Kasumi-1 (cell line): ENCODE measurements at regions not wholly inside any gene's neighbourhood (a gene's known extent, or its start where the extent isn't known, plus 50 kb on each side); places are given as distances from the start of the nearest gene placed in this dataset.

ENCODE experiments used
- DNase-seq, 2 experiments: peaks; one replicate each; lab custom pipeline; 2025; lab: John Stamatoyannopoulos, UW

DNA sequence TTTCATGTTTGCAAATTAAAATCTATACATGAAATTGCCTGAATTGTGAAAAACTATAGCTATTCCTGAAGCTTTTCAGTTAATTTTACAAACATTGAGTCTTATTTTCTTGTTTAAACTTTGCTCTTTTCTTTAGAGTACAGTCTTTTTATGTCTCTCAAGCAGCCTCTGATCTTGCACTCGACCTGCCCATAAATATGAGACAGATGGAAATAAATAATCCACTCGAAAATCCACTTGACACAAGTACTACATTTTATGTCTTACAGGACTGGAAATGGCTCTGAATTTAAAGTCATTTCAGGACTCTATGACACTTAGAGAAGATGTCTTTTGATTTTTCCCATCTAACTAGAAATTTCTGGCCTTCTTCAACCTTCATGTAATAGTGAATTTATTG, 283.8 kb downstream of the USP25 start:
- no peak for DNase-seq

DNA sequence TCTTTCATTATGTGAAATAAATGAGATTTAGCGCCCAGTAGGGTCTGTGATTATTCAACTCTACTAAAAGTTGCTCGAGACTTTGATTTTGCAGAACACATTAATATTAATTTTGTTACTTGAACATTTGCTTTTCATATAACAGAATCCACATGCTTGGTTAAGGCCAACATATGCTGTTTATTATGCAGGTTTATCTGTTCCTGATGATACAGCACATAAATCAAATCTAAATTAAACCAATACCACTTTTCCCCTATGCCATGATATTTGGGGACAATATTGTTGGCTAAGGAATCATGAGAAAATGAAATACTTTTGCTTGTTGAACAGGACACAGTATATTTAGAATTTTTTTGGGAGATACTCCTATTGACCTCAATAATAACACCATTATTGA, 291.1 kb downstream of the USP25 start:
- DNase-seq = no peak

DNA sequence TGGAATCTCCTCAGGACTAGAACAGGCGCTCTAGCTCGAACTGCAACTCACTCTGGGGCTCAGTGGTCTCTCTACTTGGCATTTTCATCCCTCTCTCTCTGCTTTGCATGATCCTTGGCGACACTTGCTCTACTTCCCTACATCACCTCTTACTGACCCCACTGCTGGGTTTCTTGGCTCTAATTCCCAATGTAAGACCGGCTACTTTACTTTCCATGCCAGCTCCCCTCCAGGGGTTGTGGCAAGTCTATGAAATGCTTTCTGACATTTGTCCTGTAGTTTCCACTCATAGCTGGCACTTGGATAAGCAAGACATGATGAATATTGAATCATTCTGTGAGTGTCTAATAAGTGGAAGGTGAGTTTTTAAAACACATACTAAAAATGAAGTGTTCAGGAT, 292.3 kb downstream of the USP25 start:
- no peak for DNase-seq

DNA sequence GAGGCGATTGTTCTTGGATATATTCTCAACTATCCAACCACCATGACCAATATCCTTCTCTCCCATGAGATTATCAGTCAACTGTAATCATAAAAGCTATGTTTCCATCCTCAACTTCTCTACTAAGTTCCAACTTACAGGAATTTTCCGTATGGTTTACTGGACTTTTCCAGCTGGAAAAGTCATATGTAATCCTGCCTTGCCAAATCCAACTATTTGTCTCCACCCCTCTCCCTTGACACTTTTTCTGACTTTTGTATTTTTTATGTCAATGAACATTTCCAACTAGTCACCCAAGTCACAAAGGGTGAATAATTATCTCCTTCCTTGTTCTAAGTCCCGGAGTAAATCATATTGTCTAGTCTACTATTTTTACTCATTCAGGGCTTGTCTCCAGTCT, 293.1 kb downstream of the USP25 start:
- DNase-seq = no peak

DNA sequence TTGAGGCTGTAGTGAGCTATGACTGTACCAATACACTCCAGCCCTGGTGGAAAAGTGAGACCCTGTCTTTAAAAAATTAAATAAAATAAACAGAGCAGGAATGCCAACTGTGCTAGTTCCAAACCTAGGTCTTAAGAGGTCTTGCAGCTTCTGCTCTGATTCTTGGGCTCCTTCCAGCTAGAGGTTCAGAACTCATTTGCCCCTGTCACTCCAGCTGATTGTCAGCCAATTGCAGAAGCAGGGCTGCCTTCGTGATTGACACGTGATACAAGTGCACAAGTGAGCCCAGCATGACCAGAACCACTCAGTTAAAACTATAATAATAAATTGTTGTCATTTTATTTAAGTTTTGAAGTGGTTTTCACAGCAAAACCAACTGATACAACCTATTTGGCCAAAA, 298.4 kb downstream of the USP25 start:
- no peak for DNase-seq

DNA sequence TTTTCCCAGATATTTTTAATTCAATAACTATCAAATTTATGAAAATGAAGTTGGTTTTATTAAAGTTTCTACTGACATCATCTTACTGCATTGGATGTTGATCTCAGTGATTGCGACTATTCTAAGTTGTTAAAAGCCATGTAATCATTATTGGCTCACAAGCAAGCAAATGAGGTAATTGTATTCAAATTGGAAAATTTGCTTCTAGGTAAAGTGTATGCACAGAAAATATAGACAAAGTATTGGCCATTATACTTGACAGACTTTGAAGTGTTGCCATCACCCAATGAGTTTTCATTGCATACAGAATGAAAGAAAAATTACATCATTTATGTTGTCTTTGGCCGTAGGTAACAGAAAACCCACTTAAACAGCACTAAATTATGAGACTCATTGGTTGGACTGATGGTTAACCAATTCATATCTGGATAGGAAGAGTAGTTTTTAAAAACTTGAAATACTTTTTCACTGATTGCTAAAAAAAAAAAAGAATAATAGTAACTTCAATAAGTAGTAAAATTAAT, 299.2 kb downstream of the USP25 start:
- no peak for DNase-seq

DNA sequence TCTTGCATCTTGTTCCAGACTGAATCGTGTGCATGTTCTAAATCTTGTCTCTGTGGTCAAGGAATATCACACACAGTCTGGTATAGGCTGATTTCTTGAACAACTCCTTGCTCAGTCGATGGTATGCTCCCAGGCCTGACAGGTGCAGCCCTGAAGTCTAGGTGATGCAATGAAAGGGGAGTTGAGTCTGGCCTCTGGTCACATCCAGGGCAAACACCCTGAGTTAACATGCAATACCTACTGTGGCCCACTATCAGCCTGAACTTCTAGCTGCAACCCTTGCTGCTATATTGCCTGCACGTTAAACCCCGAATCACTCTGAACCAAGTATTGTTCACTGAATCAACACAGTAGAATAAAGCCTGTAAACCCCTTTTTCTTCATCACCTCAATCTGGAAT, 303.4 kb downstream of the USP25 start:
- DNase-seq = no peak

DNA sequence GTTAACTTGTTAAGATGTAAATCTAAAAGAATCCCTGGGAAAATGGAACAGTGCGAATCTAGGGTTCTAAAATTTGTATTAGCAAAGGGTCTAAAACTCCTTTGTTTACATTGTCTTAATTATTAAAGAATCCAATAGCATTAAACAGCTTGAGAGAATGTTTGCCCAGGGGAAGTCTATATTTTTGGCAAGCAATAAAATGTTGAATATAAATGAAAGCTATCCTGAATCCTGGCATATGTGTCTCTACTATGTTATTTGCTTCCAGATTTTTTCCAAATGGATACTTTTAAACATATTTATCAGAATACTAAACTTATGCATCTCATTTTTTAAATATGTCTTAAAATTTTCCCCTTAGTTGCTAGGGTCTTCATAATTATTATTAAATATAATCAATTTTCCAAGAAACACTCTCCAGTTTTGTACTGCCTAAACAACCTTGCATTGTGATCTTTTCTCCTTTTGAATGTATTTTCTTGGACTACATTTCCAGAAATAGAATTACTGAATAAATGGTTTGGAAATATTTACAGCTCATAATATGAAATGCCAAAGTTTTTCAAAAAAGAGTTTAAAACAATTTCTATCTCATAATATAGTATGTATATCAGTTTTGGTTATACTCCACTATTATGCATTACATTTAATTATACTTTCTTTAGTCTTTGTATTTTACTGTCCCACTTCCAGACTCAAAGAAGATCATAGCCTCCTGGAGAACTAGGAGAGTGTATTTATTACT, 304.8 kb downstream of the USP25 start:
- no peak for DNase-seq

DNA sequence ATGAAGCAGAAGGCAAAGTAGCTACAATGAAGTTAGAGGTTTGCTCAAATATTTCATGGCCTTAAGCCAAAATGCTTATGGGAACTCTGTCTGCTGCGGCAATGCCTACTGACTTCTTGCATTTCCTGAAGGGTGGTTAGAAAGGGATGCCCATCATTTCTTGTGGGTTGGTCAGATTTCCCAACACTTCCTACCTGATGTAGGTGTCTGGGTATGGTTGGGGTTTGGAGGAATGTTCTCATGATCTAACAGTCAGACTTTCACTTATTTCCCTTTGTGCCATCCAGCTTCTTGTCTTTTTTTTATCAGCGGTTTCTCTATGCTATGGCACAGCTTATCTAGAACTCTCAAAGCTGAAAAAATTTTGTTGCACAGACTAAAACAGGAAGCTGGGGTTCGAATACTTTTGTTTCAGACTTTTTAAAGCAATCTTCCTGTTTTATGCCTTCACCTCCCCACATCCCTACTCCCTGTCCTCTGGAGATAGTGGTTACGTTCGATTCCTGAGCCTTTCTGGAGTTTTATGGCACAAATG, 307.7 kb downstream of the USP25 start:
- DNase-seq = peak; percentile 77 to 86

DNA sequence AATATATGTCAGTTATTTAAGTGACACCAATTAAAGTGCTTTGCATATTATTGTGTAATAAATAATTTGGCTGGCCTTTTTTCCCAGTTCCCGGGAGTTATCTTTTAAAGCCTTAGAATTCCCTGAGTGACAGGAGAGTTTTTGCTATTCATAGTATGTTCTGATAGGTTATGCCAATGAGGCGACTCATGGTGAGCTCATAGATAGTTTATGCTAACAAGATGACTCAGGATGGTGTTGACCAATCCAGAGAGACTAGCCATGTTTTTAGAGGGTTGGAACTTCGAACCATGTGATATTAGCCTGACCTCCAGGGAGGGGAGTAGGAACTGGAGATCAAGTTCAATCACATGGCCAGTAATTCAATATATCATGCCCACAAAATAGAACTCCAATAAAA, 310.8 kb downstream of the USP25 start:
- no peak for DNase-seq

DNA sequence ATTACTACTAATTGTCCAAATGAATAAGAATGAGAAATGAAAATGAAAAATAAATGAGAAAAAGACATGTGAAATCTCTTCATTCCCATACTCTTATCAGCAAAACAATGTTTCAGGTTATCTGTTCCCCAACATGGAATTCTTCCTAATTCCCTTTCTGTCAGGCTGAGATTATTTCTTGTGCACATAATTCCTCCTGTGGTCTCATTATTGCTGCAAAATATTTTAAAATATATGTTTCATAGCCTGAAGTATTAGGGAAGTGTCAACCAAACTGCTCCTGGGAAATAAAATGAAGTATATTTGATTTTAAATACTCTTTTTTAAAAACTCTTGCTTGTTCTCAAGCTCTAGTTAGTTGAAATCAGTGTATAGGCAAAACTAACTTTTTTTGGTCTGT, 314.9 kb downstream of the USP25 start:
- DNase-seq = no peak

DNA sequence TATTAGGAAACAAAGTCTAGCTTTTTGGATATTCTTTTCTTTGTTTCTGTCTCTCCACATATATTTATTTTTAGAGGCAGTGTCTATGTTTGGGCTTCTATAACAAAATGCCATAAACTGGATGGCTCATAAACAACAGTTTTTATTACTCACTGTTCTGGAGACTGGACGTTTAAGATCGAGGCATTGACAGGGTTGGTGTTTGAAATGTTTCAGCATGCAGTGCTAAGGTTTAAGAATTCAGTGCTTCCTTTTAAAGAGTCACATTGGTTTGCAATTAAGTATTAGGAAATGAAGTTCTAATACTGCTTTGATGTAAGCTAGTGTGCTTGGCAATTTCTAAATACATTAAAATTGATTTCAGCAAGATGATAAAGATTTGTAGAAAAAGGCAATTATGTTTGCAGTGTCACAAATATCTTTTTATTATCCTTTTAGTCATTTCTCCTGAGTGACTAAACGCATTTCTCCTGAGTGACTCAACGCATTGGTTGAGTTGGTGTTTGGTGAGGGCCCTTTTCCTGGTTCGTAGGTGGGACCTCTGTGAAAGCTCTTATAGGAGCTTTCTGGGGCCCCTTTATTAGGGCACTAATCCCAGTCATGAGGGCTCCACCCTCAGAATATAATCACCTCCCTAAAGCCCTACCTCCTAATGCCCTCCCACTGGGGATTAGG, 317.0 kb downstream of the USP25 start:
- no peak for DNase-seq

DNA sequence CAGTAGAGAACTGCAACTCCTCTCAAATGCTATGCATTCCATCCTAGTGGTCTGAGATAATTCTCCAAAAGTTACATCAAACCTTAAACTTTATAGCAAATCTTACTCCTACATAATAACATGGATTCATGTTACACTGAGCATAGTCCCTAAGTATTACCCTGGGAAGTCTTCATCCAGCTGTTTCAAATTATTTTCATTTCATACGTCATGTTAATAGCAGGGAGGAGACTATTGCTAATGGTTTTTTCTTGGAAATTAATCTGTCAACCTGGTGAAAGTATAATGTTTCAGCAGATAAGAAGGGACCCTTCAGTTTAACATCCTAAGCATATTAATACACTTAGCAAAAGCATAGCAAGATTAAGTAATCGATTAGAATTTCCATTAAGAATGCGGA, 318.1 kb downstream of the USP25 start:
- DNase-seq = no peak

DNA sequence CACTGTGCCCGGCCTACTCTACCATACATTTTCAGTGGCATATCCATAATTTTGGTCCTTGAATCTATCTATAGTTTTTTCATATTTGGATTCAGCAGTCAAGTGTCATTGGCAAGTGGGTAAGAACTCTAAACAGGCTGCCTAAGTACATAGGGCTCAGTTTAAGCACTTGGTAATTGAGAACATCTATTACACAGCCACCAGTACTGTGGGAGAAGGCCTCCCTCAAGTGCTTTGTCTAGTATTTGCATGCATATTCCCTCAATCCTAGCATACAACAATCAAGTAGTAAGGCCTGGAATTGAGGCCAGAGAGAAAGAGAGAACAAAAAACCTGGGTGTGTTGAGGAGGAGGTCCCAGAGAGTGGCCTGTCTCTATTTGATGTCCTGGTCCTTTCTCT, 325.2 kb downstream of the USP25 start:
- DNase-seq = no peak

DNA sequence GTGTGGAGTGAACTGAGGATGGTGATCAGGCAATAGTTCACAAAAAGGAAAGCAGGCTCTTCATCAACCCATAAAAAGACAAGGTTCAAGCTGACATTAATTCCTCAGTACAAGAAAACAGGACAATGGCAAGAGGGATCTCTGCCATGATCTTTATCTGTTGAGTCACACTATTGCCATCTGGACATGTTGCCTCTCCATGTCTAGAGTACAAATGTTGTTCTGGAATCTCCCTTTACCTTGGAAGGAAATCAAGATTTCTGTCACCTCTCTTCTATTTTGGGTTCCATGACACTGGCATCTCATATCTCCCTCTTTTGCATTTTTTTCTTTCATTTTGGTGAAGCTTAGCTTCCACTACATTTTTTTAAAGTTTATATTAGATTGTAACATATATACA, 329.1 kb downstream of the USP25 start:
- no peak for DNase-seq

DNA sequence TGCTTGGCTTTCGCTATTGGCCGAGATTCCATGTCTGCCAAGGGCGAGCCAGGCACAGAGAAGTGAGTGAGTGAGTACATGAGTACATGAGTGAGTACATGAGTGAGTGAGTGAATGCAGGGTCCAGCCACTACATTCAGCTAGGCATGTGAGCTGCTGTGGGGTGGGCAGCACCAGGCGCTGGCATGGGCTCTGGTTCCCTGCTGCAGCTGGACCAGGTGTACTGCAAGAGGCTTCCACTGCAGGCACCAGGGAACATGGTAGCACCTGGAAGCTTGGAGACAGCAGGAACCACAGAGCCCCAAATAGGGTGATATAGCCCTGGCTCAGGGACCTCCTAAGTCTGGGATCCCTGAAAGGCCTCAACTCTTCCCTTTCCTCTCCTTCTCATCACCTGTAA, 330.2 kb downstream of the USP25 start:
- DNase-seq = no peak

DNA sequence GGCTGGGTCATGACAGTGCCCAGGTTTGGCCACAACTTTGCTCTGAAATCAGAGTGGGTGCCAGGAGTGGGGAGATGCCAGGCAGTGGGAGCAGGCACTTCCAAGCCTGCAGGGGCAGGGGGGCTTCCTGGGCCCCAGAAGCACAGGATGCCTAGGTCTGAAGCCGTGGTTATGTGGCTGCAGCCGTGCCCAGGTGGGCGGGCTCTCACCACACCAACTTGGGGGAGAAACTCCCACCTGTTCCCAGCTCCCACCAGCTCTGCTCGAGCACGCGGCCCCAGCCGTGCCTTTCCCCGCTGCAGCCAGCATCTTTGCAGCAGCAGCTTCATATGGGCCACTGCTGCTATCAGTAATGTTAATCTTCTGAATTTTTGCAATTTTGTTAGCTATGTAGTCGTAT, 331.4 kb downstream of the USP25 start:
- no peak for DNase-seq

DNA sequence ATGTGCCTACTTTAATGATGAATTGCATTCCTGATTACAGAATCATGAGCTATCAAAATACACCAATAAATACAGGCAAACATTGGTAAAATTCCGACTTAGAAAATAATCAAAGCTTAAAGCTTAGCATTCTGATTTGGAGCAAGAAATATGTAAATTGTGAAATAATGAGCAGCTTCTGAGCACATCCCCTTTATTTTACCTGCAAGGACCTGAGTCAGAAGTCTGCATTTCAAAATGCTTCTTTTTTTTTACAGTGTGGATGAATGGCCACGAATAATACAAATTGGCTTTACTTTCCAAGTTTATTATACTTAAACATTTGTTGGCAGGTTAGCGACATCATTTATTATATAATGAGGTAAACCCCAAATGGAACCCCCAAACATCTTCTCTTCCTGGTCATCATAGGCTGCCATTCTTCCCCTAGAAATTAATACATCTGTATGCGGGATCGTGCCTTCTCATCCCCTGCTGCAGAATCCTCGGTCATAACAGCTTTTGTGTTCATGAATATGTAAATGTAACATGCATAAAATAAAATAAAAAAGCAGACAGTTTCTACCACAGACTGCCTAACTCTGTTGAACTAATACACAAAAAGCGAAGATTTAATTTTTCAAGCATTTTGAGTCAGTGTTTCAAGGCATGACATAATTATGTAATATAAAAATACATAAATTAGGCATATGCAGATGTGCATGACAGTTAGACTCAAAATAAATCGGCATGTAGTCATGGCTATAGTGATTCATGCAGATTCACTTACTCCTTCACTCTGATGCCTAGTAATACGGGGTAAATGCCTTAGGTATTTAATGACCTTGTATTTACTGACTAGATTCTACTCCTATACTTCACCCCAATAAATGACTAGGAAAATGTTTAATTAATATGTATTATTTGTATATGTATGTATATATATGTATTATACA, 339.7 kb downstream of the USP25 start:
- DNase-seq = no peak

DNA sequence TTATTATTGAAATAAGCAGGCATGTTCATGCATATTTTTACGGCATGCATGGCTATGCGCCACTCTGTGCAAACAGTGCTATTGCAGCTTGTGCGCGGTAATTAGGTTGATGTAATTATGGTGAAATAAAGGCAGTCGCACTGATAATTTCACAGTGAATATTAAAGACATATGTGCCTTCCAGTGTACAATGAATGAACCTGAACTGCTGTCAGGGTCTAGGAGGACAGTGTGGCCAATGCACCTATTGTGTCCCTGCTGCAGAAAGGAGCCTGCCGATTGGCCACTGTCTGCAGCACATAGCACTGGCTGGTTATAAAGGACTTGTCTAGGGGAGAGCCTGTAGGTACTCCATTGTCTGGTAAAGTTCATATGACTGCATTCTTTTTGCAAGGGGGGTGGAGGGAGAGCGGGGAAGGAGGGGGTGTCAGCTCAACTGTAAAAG, 340.4 kb downstream of the USP25 start:
- no peak for DNase-seq

DNA sequence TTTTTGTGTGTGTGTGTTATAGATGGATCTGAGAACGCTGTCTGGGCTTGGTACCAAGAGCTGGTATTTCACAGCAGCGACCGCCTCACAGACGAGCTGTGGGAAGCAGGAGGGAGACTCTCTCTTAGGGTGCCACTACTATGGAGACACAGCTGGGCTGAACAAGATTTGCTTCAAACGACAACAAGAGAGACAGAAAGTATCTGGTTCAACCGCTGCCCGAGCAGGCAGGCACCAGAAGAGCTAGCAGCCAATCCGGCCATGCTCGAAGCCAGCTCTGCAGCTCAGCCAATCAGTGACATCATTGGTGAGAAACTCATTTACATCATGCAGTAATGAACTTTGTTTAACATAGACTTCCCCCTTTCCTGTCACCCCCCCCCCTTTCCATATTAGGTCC, 341.3 kb downstream of the USP25 start:
- DNase-seq = no peak

DNA sequence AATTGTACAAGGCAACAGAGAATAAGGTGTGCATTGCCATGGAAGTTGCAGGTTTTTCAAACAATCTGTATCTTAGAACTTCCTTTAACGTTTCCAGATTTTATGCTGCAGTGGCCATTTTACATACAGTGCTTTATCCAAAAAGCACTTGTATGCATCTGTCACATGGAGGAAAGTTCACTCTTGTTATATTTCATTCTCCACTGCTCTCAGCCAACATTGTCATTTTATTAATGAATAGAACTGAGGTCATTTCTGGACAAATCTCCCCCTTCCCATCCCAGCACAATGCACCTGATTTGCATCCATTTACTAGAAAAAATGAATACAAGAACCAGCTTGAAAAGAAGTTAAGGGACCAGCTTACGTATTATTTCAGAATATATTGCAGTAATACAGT, 342.0 kb downstream of the USP25 start:
- DNase-seq = no peak

DNA sequence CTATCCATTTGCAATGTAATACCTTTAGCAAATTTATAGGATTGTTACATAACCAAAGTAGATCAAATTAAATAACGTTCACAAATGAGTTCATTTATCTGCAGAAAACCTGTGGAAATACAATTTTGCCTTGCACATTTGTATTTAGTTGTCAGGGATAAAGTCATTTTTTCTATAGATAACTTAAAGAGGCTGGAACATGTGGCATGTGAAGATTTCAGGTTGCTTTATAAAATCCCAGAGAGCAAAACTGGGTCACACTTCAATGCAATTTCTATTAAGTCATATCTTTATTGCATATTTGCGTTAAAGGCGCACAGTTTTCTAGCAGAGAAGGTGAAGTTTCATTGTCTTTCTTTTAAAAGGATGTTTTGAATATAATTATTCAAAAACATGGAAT, 342.4 kb downstream of the USP25 start:
- DNase-seq = no peak
